Trophoblast cell (in vitro differentiated cells and primary cell): ENCODE measurements at regions not wholly inside any gene's neighbourhood (a gene's known extent, or its start where the extent isn't known, plus 50 kb on each side); places are given as distances from the start of the nearest gene placed in this dataset.
A peak's percentile ranks its signal among the peaks of the same experiment; 100 is the strongest.

ENCODE experiments used
- DNase-seq, 2 donors: peaks; one replicate each; pipeline ENCODE4 v3.0.0-alpha.2; 2016
- H2AFZ ChIP-seq: 2 replicates; pipeline ENCODE4 v1.6.1; 2013; ENCODE audit warnings: low read length, moderate library complexity, mild to moderate bottlenecking; ENCODE audit not compliant: insufficient read depth, poor library complexity
- H2AK5ac ChIP-seq: 2 replicates; pipeline ENCODE4 v1.6.1; 2013; ENCODE audit warnings: mild to moderate bottlenecking, low read length
- H2BK120ac ChIP-seq: 2 replicates; pipeline ENCODE4 v1.6.1; 2013; ENCODE audit warnings: low read length, mild to moderate bottlenecking, moderate library complexity; ENCODE audit not compliant: insufficient read depth, poor library complexity
- H2BK12ac ChIP-seq: 2 replicates; pipeline ENCODE4 v1.6.1; 2013; ENCODE audit warnings: mild to moderate bottlenecking, low read length, moderate library complexity
- H2BK5ac ChIP-seq: 2 replicates; pipeline ENCODE4 v1.6.1; 2013; ENCODE audit warnings: low read length, low read depth, moderate library complexity, mild to moderate bottlenecking; ENCODE audit not compliant: poor library complexity
- H3K14ac ChIP-seq: 2 replicates; pipeline ENCODE4 v1.6.1; 2013; ENCODE audit warnings: mild to moderate bottlenecking, low read length
- H3K18ac ChIP-seq: 2 replicates; pipeline ENCODE4 v1.6.1; 2013; ENCODE audit warnings: mild to moderate bottlenecking, low read length
- H3K23ac ChIP-seq: 2 replicates; pipeline ENCODE4 v1.6.1; 2013; ENCODE audit warnings: low read length
- H3K27ac ChIP-seq: 2 replicates; pipeline ENCODE4 v1.5.1; 2013; ENCODE audit warnings: low read depth, mild to moderate bottlenecking, inconsistent platforms, low read length, moderate library complexity
- H3K27me3 ChIP-seq: 2 replicates; pipeline ENCODE4 v1.6.1; 2013; ENCODE audit warnings: inconsistent platforms, mild to moderate bottlenecking, low read length, moderate library complexity; ENCODE audit not compliant: insufficient read depth
- H3K36me3 ChIP-seq, 2 experiments: 1 replicate in 1 of 2; 2 replicates in 1 of 2; pipeline ENCODE4 v1.6.1; 2013; ENCODE audit warnings: low read length in 2 of 2, mild to moderate bottlenecking in 2 of 2, moderate library complexity in 1 of 2; ENCODE audit not compliant: insufficient read depth in 2 of 2, control insufficient read depth in 1 of 2
- H3K4ac ChIP-seq: 2 replicates; pipeline ENCODE4 v1.6.1; 2013; ENCODE audit warnings: low read depth, mild to moderate bottlenecking, low read length, moderate library complexity
- H3K4me1 ChIP-seq, 2 experiments: 1 replicate in 1 of 2; 2 replicates in 1 of 2; pipeline ENCODE4 v1.6.1; 2013; ENCODE audit warnings: low read length in 2 of 2, mild to moderate bottlenecking in 2 of 2, moderate library complexity in 1 of 2; ENCODE audit not compliant: insufficient read depth in 2 of 2, control insufficient read depth in 1 of 2
- H3K4me2 ChIP-seq: 2 replicates; pipeline ENCODE4 v1.6.1; 2013; ENCODE audit warnings: inconsistent platforms, mild to moderate bottlenecking, low read length, moderate library complexity
- H3K4me3 ChIP-seq: 2 replicates; pipeline ENCODE4 v1.5.1; 2013; ENCODE audit warnings: mild to moderate bottlenecking, low read depth, low read length, inconsistent platforms
- H3K79me1 ChIP-seq: one replicate; pipeline ENCODE4 v1.6.1; 2013; ENCODE audit warnings: low read length
- H3K79me2 ChIP-seq: 2 replicates; pipeline ENCODE4 v1.6.1; 2013; ENCODE audit warnings: low read length, mild to moderate bottlenecking; ENCODE audit not compliant: control insufficient read depth, insufficient read depth, poor library complexity
- H3K9ac ChIP-seq: 2 replicates; pipeline ENCODE4 v1.6.1; 2013; ENCODE audit warnings: mild to moderate bottlenecking, low read length
- H3K9me3 ChIP-seq: 2 replicates; pipeline ENCODE4 v1.6.1; 2013; ENCODE audit warnings: low read depth, mild to moderate bottlenecking, control low read depth, inconsistent platforms, low read length; ENCODE audit not compliant: insufficient read depth
- H4K12ac ChIP-seq: 2 replicates; pipeline ENCODE4 v1.6.1; 2013; ENCODE audit warnings: low read depth, mild to moderate bottlenecking, low read length, moderate library complexity
- H4K8ac ChIP-seq: 2 replicates; pipeline ENCODE4 v1.6.1; 2013; ENCODE audit warnings: low read depth, mild to moderate bottlenecking, low read length, moderate library complexity
- H4K91ac ChIP-seq: one replicate; pipeline ENCODE4 v1.6.1; 2013; ENCODE audit warnings: low read depth, mild to moderate bottlenecking, low read length, moderate library complexity
- WGBS: extraction: QIAGEN DNeasy Blood & Tissue Kit; methylation state at CpG from one replicate; pipeline ENCODE4 v1.1.7; 2013; ENCODE audit warnings: missing lambda C conversion rate; ENCODE audit not compliant: insufficient read length, insufficient coverage; ENCODE audit errors: extremely low coverage; 5-methylcytosine and 5-hydroxymethylcytosine counted together

GRCh38 chr10:21281765-21282484 lies 243.6 kb downstream of the SKIDA1 start:
- no CpG with 5 or more reads among the region's 8 CpGs for WGBS
- Histone ChIP-seq H3K4me3 (no peak overlapping the region), H2AFZ (peak overlapping the region; percentile 74)

GRCh38 chr10:21280971-21281572 lies 244.4 kb downstream of the SKIDA1 start:
- H3K79me1 ChIP-seq = peaks cover 38% of the 10 kb centered on the region

More at GRCh38 chr10:21281765-21282484, 243.6 kb downstream of the SKIDA1 start:
- DNase-seq = peak; percentile 38 to 55
- Histone ChIP-seq H3K14ac (peak overlapping the region; percentile 64), H3K4me2 (peak overlapping the region; percentile 0), H4K8ac (peak overlapping the region; percentile 71), H3K79me2 (no peaks in the 10 kb centered on the region), H2AK5ac (peak overlapping the region; percentile 64), H4K91ac (peak overlapping the region; percentile 91), H3K18ac (peak overlapping the region; percentile 82), H3K79me1 (peaks cover 37% of the 10 kb centered on the region), H3K4me1 (peaks cover 18 to 29% of the 10 kb centered on the region in 2 experiments), H2BK120ac (peak overlapping the region; percentile 98), H4K12ac (peak overlapping the region; percentile 22), H3K9ac (no peak overlapping the region), H3K27me3 (no peaks in the 10 kb centered on the region), H3K23ac (no peak overlapping the region), H3K27ac (peak overlapping the region; percentile 75), H3K4ac (no peak overlapping the region), H2BK5ac (peak overlapping the region; percentile 83), H3K9me3 (no peaks in the 10 kb centered on the region), H2BK12ac (peak overlapping the region; percentile 99), H3K36me3 (no peaks in the 10 kb centered on the region)

GRCh38 chr10:21280037-21280436 lies 245.4 kb downstream of the SKIDA1 start:
- no peaks in the 10 kb centered on the region for H3K27me3 ChIP-seq
- WGBS = no CpG with 5 or more reads among the region's 5 CpGs
- H3K23ac ChIP-seq = no peak overlapping the region
- H4K91ac ChIP-seq = peak overlapping the region; percentile 77
- peak overlapping the region; percentile 60 for H3K4ac ChIP-seq
- H4K12ac ChIP-seq = no peak overlapping the region
- H3K4me2 ChIP-seq = no peak overlapping the region
- no peaks in the 10 kb centered on the region for H3K9me3 ChIP-seq
- no peak for DNase-seq
- no peaks in the 10 kb centered on the region for H3K36me3 ChIP-seq
- no peaks in the 10 kb centered on the region for H3K79me2 ChIP-seq
- H3K9ac ChIP-seq = peak overlapping the region; percentile 57
- H2BK5ac ChIP-seq = peak overlapping the region; percentile 65
- H3K18ac ChIP-seq = peak overlapping the region; percentile 58
- peak overlapping the region; percentile 87 for H2BK120ac ChIP-seq
- H2BK12ac ChIP-seq = peak overlapping the region; percentile 94
- H3K14ac ChIP-seq = peak overlapping the region; percentile 66
- H2AFZ ChIP-seq = no peak overlapping the region
- H3K27ac ChIP-seq = peak overlapping the region; percentile 48
- H4K8ac ChIP-seq = peak overlapping the region; percentile 37
- peaks cover 10 to 23% of the 10 kb centered on the region in 2 experiments for H3K4me1 ChIP-seq
- no peak overlapping the region for H3K4me3 ChIP-seq
- peaks cover 39% of the 10 kb centered on the region for H3K79me1 ChIP-seq
- H2AK5ac ChIP-seq = peak overlapping the region; percentile 94

More at GRCh38 chr10:21280971-21281572, 244.4 kb downstream of the SKIDA1 start:
- H2BK12ac ChIP-seq = peak overlapping the region; percentile 99
- no peak overlapping the region for H3K4me2 ChIP-seq
- H4K91ac ChIP-seq = peak overlapping the region; percentile 84
- no peak overlapping the region for H3K4me3 ChIP-seq
- H2BK120ac ChIP-seq = peak overlapping the region; percentile 41
- no CpG with 5 or more reads among the region's 2 CpGs for WGBS
- no peaks in the 10 kb centered on the region for H3K9me3 ChIP-seq
- peak overlapping the region; percentile 75 for H3K27ac ChIP-seq
- H4K12ac ChIP-seq = no peak overlapping the region
- H3K18ac ChIP-seq = no peak overlapping the region
- no peaks in the 10 kb centered on the region for H3K79me2 ChIP-seq
- H3K23ac ChIP-seq = no peak overlapping the region
- no peak overlapping the region for H2AFZ ChIP-seq
- no peak overlapping the region for H4K8ac ChIP-seq
- H2BK5ac ChIP-seq = peak overlapping the region; percentile 57
- no peaks in the 10 kb centered on the region for H3K36me3 ChIP-seq
- H3K27me3 ChIP-seq = no peaks in the 10 kb centered on the region
- H3K4ac ChIP-seq = no peak overlapping the region
- H3K9ac ChIP-seq = no peak overlapping the region
- H2AK5ac ChIP-seq = no peak overlapping the region
- peaks cover 15 to 29% of the 10 kb centered on the region in 2 experiments for H3K4me1 ChIP-seq
- no peak overlapping the region for H3K14ac ChIP-seq
- DNase-seq = peak; percentile 30 to 44

- no peaks in the 10 kb centered on the region for H3K27me3 ChIP-seq
- peak overlapping the region; percentile 72 for H2BK120ac ChIP-seq
- H3K18ac ChIP-seq = no peak overlapping the region
- no peaks in the 10 kb centered on the region for H3K79me2 ChIP-seq
- no peak for DNase-seq
- H3K4me2 ChIP-seq = no peak overlapping the region
- no peak overlapping the region for H3K4me3 ChIP-seq
- H4K8ac ChIP-seq = no peak overlapping the region
- H3K9me3 ChIP-seq = no peaks in the 10 kb centered on the region
- H3K14ac ChIP-seq = no peak overlapping the region
- no peak overlapping the region for H2AK5ac ChIP-seq
- peak overlapping the region; percentile 70 for H4K91ac ChIP-seq
- peak overlapping the region; percentile 52 for H2BK12ac ChIP-seq
- peak overlapping the region; percentile 31 for H2BK5ac ChIP-seq
- H3K4ac ChIP-seq = no peak overlapping the region
- peaks cover 10 to 23% of the 10 kb centered on the region in 2 experiments for H3K4me1 ChIP-seq
- no peak overlapping the region for H3K23ac ChIP-seq
- H3K79me1 ChIP-seq = peaks cover 37% of the 10 kb centered on the region
- H3K27ac ChIP-seq = peak overlapping the region; percentile 77
- no peak overlapping the region for H4K12ac ChIP-seq
- H3K36me3 ChIP-seq = no peaks in the 10 kb centered on the region
- H2AFZ ChIP-seq = no peak overlapping the region
- no CpG with 5 or more reads among the region's 3 CpGs for WGBS
- H3K9ac ChIP-seq = no peak overlapping the region
These were observed 246.3 kb downstream of the SKIDA1 start for GRCh38 chr10:21279217-21279575.
